GM12892 (cell line): ENCODE measurements at regions not wholly inside any gene's neighbourhood (a gene's known extent, or its start where the extent isn't known, plus 50 kb on each side); places are given as distances from the start of the nearest gene placed in this dataset.

ENCODE experiments used
- DNase-seq: peaks from one replicate; pipeline ENCODE4 v3.0.0; 2011; ENCODE audit not compliant: insufficient read length
- FAIRE-seq: peaks from 2 replicates; lab custom pipeline; 2011; peaks lifted over from hg19 to GRCh38; lab: Jason Lieb, UNC
- POLR2A ChIP-seq: IDR thresholded peaks from 2 replicates; pipeline ENCODE4 v1.6.1; 2011; ENCODE audit warnings: low read depth, low read length, control low read depth
- POLR2AphosphoS5 ChIP-seq: IDR thresholded peaks from 2 replicates; pipeline ENCODE4 v1.6.1; 2011; ENCODE audit warnings: low read depth, low read length, control low read depth
- TAF1 ChIP-seq: IDR thresholded peaks from 2 replicates; pipeline ENCODE4 v1.6.1; 2011; ENCODE audit warnings: low read depth, mild to moderate bottlenecking, control low read depth, low read length, borderline replicate concordance

GRCh38 chr4:166277853-166278252 lies 404.8 kb downstream of the TLL1 start:
- no peak for DNase-seq
- FAIRE-seq, result no peak
- TF ChIP-seq TAF1 (no peak), POLR2A (no peak), POLR2AphosphoS5 (no peak)

DNA sequence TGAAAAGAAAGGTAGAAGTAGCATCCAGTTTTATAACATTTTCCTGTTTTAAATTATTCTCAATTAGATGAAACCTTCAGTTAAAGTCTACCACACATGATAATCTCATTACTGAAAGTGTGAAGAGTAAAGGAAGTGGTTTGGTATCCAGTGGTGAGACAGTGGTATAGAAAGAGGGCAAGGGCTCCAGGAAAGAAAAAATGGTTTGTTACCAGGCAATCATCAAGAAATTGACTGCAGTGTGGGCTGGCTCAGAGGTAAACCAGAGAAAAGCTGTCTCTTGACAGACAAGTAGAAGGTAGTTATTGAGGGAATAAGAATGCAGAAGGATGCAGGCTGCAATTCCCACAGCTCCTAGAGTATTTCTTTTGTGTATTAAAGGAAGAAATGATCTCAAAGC lies 406.2 kb downstream of the TLL1 start:
- no peak for FAIRE-seq
- TF ChIP-seq POLR2AphosphoS5, result no peak
- no peak for TF ChIP-seq TAF1
- TF ChIP-seq POLR2A, result no peak
- no peak for DNase-seq

DNA sequence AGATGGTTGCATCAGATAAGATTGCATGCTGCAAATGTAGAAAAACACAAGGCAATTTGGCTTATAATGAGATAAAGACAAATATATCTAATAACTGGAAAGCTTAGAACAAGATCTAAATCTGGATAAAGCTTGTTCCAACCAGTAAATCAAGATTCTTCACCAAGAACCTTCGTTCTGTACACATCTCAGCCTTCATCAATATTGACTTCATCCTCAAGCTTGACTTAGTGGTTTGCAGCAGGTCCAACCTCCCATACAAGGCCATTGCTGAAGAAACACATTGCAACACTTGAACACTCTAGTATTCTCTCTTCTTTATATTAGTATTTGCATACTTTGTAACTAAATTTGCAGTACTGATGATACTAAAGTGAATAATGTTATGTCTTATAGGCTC lies 407.6 kb downstream of the TLL1 start:
- FAIRE-seq, result no peak
- no peak for DNase-seq
- TF ChIP-seq TAF1, result no peak
- TF ChIP-seq POLR2AphosphoS5, result no peak
- no peak for TF ChIP-seq POLR2A

- TF ChIP-seq TAF1, result no peak
- TF ChIP-seq POLR2A, result no peak
- FAIRE-seq (no peak), DNase-seq (no peak)
Measured at GRCh38 chr4:166282081-166282770, 409.2 kb downstream of the TLL1 start.

GRCh38 chr4:166284221-166284620 lies 411.2 kb downstream of the TLL1 start:
- TF ChIP-seq POLR2AphosphoS5 (no peak), POLR2A (no peak)
- DNase-seq, result no peak
- FAIRE-seq, result no peak

GRCh38 chr4:166290426-166290825 lies 417.4 kb downstream of the TLL1 start:
- no peak for FAIRE-seq
- no peak for DNase-seq
- TF ChIP-seq POLR2A, result no peak
- TF ChIP-seq TAF1, result no peak
- no peak for TF ChIP-seq POLR2AphosphoS5

DNA sequence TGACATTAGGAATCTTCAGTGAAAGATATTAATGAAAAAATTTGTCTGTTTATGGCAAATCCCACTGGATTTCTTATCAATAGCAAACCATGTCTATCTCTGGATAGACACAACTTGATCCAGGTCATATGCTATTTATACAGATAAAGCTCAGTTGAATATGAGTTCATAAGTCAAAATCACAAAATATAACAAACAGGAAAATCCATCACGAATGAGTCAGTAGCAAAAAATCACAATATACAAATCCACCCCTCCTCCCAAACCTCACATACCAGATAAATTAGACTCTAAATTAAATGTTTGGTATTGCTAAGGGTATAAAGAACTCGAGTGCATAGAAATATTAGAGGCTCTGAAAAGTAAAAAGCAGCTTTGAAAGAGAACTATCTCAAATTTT lies 420.5 kb downstream of the TLL1 start:
- FAIRE-seq (no peak), DNase-seq (no peak)
- TF ChIP-seq POLR2A (no peak), POLR2AphosphoS5 (no peak), TAF1 (no peak)

DNA sequence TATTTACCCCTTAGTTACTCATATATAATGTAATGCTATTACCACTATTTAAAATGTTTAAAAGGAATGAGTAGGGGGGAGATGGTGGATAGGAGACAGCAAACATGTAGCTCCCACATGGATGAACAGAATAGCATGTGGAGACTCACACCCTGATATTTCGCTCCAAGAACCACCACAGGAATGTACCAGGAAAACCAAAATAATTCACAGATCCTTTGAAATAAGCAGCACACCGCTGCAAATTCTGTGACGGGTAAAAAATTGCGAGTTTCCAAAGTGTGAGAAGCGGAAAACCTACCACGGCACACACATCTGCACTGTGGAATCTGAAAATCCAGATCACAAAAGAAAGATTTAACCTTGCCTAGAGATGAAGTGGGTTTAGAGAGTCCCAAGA lies 428.2 kb downstream of the TLL1 start:
- no peak for TF ChIP-seq POLR2A
- TF ChIP-seq POLR2AphosphoS5, result no peak
- no peak for TF ChIP-seq TAF1
- DNase-seq, result no peak
- FAIRE-seq, result no peak

- DNase-seq (no peak), FAIRE-seq (no peak)
- TF ChIP-seq POLR2A (no peak), POLR2AphosphoS5 (no peak), TAF1 (no peak)
Measured at GRCh38 chr4:166308647-166309046, 435.6 kb downstream of the TLL1 start.

DNA sequence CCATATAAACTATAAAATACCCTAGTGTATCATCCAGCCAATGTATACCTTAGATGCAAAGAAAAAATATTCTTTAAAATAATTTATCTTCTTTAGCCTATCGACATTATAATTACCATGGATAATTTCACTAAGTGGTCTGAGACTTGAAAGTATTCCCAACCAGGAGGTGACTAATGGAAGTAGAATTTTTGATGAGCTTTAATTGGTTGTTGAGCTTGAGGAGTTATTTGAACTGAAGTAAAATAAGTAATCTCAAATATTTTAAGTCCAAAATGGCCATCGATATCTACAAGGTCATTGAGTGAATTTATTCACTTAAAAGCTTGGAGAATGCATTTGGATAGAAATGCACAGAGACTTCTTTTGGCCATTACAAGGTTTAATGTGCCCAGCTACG lies 436.2 kb downstream of the TLL1 start:
- FAIRE-seq (no peak), DNase-seq (no peak)
- TF ChIP-seq POLR2A (no peak), TAF1 (no peak), POLR2AphosphoS5 (no peak)

GRCh38 chr4:166311169-166311568 lies 438.1 kb downstream of the TLL1 start:
- DNase-seq (no peak), FAIRE-seq (no peak)
- TF ChIP-seq POLR2AphosphoS5 (no peak), POLR2A (no peak), TAF1 (no peak)

DNA sequence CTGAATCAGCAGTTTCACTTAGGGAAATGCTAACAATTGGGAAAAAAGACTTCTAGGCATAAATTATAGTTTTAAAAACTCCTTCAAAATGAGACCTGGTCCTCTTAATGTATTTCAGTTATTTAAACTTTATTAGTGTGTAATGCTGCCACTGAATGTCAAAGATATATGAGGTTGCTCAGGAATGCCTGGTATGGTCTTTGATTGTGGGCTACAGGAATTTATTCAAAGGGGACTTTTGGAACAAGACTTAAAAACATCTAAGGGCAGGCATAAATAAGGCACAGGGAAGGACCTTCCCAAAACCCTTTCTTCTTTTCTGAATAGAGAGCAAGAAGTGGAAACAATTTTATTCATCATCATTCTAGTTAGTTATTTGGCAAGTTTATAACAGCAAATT lies 439.1 kb downstream of the TLL1 start:
- no peak for TF ChIP-seq POLR2A
- TF ChIP-seq POLR2AphosphoS5, result no peak
- no peak for TF ChIP-seq TAF1
- no peak for DNase-seq
- no peak for FAIRE-seq

DNA sequence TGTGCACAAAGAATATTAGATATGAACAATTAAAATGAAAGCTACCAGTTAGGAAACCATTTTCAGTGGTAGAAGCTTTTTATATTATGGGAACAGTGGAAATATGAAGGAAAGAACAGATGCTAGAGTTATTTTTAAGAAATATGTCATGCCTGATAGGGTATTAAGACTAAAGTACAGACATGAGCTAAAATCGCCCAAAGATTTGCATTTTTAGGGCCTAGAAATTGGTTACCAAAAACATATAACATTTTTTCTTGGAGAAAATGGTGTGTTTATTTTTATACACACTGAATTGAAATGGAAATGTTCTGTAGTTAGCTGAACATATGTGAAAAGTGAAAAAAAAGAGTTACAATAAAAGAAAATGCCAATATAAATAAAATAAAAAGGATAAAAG lies 441.9 kb downstream of the TLL1 start:
- DNase-seq (no peak), FAIRE-seq (no peak)

More for the DNA sequence above, 441.9 kb downstream of the TLL1 start:
- TF ChIP-seq POLR2AphosphoS5 (no peak), POLR2A (no peak), TAF1 (no peak)
